ENCODE measurements at regions not wholly inside any gene's neighbourhood (a gene's known extent, or its start where the extent isn't known, plus 50 kb on each side); places are given as distances from the start of the nearest gene placed in this dataset.
"Not testable (repeated sequence)": the region's sequence is repeated elsewhere in the genome, so short reads cannot be mapped to it uniquely, and the experiment has no call there.

DNA sequence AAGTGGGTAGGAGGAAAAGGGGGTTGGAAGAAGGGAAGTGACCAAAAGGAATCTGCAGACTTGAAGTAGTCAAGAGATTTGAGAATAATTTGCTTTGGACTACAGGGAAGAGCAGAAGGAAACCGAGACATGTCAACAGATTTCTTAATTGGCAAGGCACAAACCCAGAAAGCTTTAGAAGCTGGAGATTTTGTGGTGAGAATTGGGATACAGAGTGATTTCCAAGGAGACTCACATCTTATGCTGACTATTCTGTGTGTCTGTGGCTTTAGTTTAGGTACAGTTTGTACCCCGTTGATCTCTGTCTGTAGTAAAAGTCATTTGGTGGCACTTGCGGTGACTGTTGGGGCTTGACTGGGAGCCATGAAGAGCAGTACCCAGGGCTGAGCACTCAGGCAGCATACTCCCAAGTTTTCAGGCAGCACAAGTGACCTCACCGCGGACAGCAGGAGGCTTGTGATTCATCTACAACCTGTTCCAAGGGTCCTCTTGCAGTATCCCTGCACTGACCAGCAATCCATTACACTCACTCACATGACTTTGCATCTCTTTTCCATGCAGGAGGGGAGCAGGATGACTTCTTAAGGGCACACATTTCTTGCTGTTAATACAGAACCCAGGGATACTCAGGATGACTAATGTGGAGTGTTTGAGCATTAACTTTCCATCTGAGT lies 97.1 kb upstream of the TNP1 start:
- no peak for DNase-seq

DNA sequence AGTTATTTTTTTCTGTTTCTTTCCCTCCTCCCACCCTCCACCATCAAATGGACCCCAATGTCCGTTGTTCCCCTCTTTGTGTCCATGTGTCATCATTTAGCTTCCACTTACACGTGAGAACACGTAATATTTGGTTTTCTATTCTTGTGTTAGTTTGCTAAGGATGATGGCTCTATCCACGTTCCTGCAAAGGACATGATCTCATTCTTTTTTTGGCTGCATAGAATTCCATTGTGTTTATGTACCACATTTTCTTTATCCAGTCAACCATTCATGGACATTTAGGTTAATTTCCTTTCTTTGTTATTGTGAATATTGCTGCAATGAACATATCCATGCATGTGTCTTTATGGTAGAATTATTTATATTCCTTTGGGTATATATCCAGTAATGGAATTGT lies 91.3 kb upstream of the TNP1 start:
- DNase-seq = no peak

DNA sequence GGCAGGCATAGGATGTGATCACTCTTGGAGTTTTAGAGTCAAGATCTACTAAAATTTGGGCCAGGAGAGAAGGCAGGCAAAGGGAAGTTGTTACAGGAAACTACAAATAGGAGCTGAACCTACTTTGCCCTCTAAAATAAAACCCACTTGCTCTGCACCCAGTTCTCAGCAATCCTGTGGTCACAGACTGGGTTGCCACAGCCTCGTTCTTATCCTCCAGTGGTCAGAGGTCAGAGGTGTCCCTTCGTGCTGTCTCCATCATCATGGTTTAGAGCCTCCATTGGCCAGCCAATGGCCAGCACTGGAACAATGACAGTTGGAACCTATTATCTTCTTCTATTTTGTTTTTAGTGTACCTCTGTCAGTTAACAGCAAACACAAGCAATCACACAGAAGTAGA lies 90.7 kb upstream of the TNP1 start:
- DNase-seq = no peak

DNA sequence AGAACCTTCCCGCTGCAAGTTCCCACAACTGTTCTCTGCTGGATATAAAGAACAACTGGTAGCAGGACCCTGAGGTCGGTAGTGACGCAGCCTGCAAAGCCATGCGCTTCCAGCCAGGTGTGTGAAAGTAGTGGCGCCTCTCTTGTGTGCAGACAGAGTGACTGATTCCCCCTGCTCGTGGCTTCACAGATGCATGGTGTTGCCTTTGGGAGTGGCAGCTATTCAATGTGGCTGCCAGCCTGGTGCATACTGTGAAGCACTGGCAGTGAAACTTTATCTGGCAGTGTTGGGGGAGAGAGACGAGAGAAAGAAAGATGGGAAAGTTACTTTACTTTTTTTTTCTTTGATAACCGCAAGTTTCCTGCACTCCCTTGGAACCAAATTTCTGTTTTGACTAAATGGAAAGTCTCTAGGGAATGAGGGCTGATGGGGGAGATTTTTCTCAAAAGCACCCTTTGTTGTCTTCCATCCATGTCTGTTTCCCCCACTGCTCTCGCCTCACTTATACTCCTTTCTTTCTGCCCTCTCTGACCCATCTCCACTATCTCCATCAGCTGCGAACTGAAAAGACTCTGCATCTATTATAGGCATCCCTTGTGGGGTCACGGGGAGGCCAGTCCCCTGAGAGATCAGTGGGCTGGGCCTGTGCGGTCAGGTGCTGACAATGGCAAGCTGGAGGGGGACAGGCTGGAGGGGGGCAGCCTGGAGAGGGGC lies 90.0 kb upstream of the TNP1 start:
- no peak for DNase-seq

DNA sequence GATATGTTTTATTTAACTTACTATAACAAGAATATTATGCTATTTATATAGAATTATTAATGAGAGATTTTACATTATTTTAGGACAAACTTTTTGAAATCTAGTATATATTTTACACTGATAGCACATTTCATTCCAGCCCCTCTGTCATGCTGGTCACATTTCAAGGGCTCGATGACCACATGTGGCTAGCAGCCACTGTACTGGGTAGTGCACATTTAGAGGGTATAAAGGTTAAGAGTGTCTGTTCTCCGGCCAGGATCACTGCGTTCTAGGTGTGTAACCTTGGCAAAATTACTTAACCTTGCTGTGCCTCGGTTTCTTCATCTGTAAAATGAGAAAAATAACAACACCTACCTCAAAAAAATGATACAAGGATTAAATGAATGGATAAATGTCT lies 87.2 kb upstream of the TNP1 start:
- no peak for DNase-seq

DNA sequence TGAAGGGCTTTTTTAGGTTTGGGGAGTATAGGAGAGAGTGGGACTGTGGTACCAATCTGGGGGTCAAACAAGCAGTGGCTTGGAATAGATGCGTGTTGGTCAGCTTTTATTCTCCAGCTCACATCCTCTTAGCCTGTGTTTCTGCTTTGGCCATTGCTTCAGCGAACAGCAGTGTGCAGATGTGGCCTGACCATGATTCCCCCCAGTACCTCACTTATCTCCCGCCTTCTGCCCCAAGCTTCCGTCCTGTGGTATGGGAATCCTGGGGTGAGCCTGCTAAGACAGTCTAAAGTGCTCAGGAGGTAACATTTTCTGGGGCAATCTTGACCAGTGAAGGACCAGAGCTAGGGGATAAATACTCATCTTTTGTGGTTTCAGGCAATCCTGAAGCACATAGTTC lies 84.9 kb upstream of the TNP1 start:
- no peak for DNase-seq

DNA sequence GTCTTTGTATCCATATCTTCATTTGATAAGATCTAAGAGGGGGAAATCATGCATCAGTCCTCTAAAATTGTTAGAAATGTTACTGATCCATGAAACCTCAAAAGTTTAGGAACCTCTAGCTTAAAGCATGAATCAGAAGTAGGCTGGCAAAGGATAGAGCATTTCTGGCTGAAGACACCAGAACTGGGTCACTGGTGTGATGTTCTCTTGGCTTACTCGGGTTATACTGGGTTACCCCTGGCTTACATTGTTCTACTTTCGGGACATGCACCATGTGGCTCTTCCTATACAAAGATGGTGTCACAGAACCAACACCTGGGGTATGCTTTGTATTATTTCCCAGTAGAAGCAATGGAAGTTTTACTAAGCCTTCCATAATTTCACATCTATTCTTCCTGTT lies 83.2 kb upstream of the TNP1 start:
- DNase-seq = no peak

DNA sequence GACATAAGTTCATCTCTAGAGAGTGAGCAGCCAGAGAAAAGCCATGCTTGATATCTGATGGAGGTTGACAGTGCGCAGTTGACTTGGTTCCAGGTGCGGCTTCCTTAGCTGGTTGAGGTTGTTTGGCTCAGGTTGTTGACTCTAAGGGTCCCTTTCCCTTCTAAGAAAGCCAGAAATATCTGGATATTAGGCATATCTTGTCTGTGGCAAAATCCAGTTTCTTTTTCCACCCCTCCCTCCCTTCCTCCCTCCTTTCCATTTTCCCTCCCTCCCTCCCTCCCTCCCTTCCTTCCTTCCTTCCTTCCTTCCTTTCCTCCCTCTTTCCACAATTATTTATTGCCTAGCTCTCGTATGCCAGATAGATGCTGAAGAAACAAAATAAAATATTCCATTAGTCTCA lies 82.6 kb upstream of the TNP1 start:
- no peak for DNase-seq

DNA sequence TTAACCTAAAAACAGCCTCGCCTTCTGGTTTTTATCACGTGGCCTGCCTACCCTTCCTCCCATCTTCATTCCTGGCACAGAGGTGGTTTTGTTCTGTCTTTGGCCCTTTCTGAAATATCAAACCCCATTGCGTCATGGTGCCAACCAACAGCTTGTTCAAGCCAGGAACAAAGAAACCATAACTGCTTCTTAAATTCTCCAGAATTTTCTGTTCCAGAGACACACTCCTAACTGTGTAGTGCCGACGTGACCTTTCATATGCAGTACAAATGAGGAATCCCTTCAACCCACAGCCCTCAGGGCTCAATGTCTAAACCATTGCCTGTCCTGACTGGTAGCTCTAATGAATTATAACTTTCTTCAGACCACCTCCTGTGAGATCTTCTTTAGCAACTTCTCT lies 82.2 kb upstream of the TNP1 start:
- no peak for DNase-seq

DNA sequence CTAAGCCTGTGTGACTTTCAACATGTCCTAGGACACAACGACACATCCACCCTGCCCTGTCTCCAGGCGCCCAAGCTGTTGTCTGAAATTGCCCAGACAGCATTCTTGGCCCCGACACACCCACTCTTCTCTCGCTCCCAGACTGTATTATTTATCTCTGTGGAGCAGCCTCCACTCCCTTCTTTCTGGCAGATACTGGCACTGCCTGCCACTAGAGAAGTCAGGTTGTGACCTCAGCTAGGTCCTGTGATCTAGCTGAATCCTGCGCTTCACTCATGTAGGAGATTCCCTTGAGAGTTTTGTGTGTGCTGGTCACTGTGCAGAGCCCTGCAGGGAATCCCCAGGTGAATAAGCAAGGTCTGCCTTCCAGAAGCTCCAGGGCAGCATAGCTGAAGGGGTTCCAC lies 77.1 kb upstream of the TNP1 start:
- no peak for DNase-seq

DNA sequence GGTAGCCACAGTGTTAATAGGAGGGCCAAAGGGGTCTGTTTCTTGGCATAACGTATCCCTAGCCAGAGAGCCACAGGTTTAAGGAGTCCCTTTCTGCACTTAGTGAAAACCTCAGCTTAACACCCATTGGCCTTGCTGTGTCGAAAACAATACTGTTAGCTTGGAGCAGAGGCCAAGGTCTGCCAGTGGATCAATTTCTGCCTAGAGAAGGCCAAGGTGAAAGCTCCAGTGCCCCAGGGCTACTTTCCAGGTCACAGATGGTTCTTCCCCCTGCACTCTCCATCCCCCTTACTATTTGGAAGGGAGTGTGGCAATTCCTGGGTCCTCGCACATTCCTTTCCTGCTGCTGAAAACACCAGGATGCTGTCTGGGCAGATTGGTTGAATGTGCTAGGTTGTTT lies 74.8 kb upstream of the TNP1 start:
- DNase-seq = no peak

DNA sequence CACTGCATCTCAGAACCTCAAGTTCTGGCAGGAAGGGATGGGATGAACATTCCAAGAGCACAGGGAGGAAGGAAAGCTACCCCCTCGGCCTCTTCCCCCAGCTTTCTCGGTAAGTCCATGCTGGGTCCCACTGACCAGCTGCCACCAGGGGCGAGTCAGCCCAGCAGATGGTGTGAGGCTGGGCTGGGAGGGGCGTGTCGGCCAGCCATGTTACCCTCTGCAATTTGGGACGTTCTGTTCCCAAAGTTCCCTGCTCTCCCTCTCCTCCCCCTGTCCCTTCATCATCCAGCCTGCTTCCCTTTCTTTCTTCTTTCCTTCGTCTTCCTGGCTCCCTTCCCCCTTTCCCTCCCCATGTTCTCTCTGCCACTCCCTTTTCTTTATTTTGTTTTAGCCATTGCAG lies 74.3 kb upstream of the TNP1 start:
- no peak for DNase-seq

DNA sequence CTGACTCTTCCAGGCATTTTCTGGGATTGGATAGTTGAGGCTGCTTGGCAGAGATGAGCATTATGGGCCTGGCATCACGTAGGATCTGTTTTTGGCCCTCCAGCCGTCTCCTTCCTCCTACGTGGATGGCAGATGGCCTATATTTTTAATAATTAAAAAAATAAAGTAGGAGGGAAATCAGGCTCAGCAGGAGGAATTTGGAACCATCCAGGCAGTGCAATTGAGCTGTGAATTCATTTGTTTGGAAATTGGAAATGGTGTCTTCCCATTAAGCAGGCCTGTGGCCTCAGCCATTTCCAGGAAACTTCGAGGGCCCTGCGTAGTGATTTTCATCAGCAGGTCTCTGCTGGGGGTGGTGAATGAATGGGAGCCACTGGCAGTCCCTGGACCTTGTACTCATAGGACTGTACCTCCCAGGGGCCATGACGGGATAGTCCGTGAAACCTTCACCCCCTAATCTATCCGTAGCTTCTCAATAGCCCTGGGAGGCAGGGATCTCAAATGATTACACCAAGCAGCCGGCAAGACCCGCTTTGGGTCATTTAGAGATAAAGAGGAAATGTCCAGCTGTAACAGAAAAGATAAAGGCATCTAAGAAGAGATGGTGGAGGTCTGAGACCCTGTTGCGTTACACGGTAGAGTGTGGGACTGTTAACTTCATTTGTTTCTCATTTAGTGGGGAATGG lies 73.1 kb upstream of the TNP1 start:
- DNase-seq = no peak

DNA sequence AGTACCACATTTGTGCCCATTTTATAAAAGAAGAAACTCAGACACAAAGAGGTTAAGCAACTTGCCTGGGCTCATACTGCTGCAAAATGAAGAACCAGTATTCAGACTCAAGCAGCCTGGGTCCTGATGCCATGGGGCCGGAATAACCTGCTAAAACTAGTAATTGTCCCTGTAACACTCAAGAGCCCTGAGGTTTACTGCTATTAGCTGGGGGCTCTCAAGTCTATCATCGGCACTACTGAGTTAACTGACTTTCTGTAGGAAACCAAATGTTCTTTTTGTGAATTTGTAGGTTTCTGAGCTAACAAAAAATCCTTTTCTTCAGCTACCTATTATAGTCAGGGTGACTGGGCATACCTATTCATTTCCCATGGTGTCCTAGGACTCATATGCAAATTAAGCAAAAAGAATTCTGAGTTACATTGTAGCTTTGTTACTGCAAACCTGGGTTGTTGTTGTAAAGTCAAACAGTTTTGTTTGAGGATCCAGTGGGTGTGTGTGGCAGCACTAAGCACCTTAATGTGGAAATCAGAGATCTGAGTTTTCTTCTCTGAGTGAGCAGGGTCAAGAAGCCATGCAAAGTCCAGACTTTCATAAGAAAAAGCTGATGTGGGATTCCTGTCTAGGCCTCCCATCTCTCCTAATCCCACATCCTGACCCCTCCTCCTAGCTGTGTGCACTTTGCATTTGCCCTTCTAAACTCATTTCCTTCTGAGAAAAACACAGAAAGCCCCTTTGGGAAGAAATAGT lies 72.4 kb upstream of the TNP1 start:
- DNase-seq = no peak

DNA sequence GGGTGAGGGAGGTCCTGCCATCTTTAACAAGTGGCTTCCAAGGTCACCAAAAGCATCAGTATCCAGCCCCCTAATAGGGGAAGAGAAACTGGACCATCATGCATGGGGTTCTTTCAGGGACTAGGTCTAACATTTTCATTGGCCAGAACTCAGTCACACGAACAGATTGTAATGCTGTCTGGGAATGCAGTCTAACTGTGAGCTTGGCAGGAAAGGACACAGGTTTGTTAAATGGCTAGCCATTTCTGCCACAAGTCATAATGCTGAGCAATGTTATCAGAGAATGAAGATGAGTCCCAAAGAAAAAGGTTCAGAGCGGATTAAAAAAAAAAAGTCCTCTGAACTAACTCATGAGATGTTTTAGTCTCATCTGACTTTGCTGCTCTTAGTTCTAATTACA lies 70.9 kb upstream of the TNP1 start:
- DNase-seq = no peak

DNA sequence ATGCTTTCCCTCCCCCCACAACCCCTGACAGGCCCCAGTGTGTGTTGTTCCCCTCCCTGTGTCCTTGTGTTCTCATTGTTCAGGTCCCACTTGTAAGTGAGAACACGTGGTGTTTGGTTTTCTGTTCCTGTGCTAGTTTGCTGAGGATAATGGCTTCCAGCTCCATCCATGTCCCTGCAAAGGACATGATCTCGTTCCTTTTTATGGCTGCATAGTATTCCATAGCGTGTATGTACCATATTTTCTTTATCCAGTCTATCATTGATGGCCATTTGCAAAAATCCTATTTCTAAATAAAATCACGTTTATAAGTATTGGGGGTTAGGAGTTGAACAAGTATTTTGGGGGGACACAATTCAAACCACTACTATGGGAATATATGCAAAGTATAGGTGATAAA lies 69.5 kb upstream of the TNP1 start:
- DNase-seq = not testable (repeated sequence)

DNA sequence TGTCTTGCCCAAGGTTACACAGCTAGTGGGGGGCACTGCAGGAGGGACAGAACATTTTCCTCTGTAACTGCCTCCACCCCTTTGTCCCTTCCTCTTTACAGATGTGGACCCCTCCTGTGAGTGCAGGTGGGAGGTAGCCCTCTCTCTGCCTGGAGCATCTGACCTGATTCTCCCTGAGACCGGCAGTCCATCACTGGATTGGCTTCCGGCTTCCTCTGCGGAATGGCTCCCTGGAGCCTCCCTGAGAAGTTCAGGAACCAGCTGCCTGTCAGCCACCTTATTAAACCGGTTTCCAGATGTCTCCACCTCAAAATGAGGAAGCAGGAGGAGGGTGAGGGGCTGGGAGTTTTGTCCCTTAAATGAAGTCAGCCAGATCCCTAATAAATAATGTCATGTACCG lies 67.3 kb upstream of the TNP1 start:
- DNase-seq = no peak

DNA sequence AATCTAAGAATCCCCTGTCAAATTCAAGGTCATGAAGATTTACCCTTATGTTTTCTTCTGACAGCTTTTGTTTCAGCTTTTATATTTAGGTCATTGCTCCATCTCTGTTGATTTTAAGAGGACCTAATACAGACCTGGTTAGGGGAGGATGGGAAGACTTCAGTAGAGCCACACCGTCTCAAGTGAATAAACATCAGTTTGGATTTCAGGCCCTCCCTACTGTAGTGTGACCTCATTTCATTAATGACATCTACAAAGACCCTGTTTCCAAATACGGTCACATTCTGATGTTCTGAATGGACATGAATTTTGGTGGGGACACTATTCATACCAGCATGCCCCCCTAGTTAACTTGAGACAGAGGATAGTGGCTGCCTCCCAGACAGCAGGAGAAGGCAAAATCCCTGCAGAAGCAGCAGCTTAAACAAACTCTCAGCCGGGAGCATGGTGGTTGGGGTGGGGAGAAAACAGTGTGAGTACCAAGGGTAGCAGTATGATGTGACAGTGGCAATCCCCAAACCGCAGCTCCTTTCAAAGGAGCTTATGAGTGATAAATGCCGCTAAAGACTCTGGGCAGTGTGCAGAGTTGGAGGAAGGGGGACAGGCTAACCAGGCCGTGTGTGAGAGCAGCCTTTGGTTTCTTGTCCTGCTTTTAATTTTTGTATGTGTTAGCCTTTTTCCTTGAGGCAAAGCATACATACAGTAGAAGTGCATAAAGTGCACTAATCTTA lies 65.9 kb upstream of the TNP1 start:
- no peak for DNase-seq

DNA sequence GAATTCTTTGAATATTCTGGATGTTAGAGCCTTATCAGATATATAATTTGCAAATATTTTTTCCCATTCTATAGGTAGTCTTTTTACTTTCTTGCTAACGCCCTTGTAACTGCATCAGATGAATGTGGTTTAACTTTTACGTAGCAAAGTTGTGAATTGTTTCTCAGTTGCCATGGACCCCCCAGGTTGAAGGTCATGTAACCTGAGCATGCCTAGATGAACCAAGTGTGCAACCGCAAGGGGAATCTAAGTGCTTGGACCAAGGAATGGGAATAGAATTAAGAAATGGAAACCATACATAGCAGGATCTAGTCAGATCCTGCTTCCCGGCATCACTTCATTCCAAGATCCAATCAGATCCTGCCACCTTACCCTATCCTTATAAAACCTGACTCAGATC lies 65.1 kb upstream of the TNP1 start:
- DNase-seq = no peak

DNA sequence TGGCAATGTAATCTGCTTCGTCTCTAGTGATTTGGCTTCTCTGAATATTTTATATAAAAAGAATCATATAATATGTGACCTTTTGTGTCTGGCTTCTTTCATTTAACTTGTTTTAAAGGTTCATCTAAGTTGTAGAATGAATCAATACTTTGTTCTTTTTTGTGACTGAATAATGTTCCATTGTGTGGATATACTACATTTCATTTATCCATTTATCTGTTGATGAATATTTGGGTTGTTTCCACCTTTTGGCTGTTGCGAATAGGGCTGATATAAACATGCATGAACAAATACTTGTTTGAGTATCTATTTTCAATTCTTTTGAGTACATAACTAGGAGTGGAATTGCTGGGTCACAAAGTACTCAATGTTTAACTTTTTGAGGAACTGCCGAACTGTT lies 63.8 kb upstream of the TNP1 start:
- DNase-seq = no peak

DNA sequence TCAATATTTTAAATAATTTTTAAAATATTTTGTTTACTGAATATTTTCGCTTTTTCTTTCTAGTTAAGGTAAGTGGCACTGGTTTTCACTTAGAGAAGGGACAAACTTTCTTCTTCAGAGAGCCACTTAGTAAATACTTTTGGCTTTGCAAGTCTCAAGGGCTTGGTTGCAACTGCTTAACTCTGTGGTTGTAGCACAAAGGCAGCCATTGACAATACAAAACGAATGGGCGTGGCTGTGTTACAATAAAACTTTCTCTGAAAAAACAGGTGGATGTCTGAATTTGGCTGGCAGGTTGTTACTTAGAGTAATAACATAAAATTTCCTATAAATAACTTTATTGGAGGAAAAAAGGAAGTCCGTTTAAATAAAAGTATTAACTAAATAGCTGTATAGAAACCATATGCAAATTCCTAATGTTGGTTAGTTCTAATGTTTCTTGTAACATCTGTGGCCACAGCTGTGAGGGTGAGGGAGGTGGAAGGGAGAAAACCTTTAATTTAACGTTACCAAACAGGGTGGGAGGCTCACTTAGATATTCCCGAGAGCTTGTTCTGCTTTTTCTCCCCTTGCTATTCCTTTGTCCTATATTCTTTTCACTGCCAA lies 62.4 kb upstream of the TNP1 start:
- DNase-seq = no peak

DNA sequence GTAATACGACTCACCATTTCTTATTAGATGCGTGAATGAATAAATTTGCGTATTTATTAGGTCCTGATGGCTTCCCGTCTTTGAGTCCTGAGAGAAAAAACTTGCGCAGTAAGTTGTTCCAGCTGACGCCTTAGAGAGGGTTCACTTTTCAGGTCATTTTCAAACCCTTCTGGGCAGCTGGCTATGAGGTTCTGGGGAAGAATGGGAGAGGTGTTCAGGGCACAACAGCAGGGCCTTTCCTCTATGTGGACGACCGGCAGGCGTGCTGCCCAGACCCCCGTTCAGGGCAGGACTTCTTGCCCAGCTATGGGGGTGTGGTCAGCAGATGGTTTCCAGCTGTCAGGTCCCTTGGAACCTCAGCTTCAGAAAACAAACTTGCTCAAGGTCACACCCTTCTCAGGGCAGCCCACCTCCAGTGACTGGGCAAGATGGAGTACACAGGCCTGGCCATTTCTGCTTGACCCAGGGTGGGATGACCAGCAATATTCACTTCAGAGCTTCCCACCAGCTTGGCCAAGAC lies 61.1 kb upstream of the TNP1 start:
- DNase-seq = no peak
